ENCODE measurements at regions not wholly inside any gene's neighbourhood (a gene's known extent, or its start where the extent isn't known, plus 50 kb on each side); places are given as distances from the start of the nearest gene placed in this dataset.

DNA sequence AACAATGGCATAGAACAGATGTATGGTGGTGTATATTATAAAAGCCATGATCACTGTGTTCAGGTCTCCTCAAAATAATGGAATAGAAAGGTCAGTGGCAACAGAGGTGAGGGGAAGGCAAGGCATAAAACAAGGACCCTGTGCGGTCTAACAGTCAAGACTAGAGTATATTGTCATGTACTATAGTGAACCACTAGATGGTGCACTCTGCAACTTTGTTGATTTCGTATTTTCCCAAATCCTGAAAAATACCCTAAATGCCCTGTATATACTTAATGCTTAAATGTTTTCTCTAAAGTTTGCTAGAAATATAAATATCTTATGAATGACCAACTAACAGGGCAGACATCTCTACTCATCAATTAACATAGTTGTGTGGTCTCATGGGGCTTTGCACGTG lies 453.0 kb downstream of the PCDH11X start:
- TF ChIP-seq, protein P1, sequence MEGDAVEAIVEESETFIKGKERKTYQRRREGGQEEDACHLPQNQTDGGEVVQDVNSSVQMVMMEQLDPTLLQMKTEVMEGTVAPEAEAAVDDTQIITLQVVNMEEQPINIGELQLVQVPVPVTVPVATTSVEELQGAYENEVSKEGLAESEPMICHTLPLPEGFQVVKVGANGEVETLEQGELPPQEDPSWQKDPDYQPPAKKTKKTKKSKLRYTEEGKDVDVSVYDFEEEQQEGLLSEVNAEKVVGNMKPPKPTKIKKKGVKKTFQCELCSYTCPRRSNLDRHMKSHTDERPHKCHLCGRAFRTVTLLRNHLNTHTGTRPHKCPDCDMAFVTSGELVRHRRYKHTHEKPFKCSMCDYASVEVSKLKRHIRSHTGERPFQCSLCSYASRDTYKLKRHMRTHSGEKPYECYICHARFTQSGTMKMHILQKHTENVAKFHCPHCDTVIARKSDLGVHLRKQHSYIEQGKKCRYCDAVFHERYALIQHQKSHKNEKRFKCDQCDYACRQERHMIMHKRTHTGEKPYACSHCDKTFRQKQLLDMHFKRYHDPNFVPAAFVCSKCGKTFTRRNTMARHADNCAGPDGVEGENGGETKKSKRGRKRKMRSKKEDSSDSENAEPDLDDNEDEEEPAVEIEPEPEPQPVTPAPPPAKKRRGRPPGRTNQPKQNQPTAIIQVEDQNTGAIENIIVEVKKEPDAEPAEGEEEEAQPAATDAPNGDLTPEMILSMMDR (IDR thresholded peaks at IDR 0.05): peak in 3 of 4 experiments; percentile 9 to 34 (median 33)
- no peak for TF ChIP-seq EP300 (IDR thresholded peaks at IDR 0.05)
